Neural cell (in vitro differentiated cells): ENCODE measurements at regions not wholly inside any gene's neighbourhood (a gene's known extent, or its start where the extent isn't known, plus 50 kb on each side); places are given as distances from the start of the nearest gene placed in this dataset.

Experiments
- H2AFZ ChIP-seq: fragments of 200-600, 300-800 bp; sonication (generic), shearing (Covaris generic); 2 replicates; pipeline ENCODE4 v1.6.0; 2014; ENCODE audit warnings: low read depth, mild to moderate bottlenecking, antibody characterized with exemption, low read length, moderate library complexity
- H3F3A ChIP-seq: fragments of 200-600 bp; shearing (Covaris generic); 2 replicates; pipeline ENCODE4 v1.6.1; 2016; ENCODE audit warnings: mild to moderate bottlenecking, moderate library complexity, mixed read lengths, antibody characterized with exemption, low read length; ENCODE audit not compliant: insufficient read depth, poor library complexity, severe bottlenecking
- H3K27ac ChIP-seq: fragments of 200-600, 300-800 bp; sonication (generic), shearing (Covaris generic); 2 replicates; pipeline ENCODE4 v1.5.1; 2014; ENCODE audit warnings: mild to moderate bottlenecking, low read length, moderate library complexity
- H3K27me3 ChIP-seq: fragments of 300-800, 200-600 bp; sonication (generic), shearing (Covaris generic); 2 replicates; pipeline ENCODE4 v1.6.0; 2014; ENCODE audit warnings: mild to moderate bottlenecking, low read depth, low read length, moderate library complexity; ENCODE audit not compliant: insufficient read depth
- H3K36me3 ChIP-seq: fragments of 300-800, 200-600 bp; sonication (generic), shearing (Covaris generic); 2 replicates; pipeline ENCODE4 v1.5.1; 2014; ENCODE audit warnings: mild to moderate bottlenecking, antibody characterized with exemption, low read length, moderate library complexity; ENCODE audit not compliant: insufficient read depth
- H3K4me2 ChIP-seq: fragments of 300-800, 200-600 bp; sonication (generic), shearing (Covaris generic); 2 replicates; pipeline ENCODE4 v1.6.0; 2014; ENCODE audit warnings: mild to moderate bottlenecking, low read length
- H3K4me3 ChIP-seq: fragments of 300-800, 200-600 bp; sonication (generic), shearing (Covaris generic); 2 replicates; pipeline ENCODE4 v1.5.1; 2014; ENCODE audit warnings: mild to moderate bottlenecking, low read length, moderate library complexity
- H3K79me2 ChIP-seq: fragments of 200-600 bp; shearing (Covaris generic); replicated peaks from 2 replicates; pipeline ENCODE4 v1.6.0; 2014; ENCODE audit warnings: mild to moderate bottlenecking, low read length, moderate library complexity; ENCODE audit not compliant: insufficient read depth
- H3K9ac ChIP-seq: fragments of 300-800, 200-600 bp; sonication (generic), shearing (Covaris generic); 2 replicates; pipeline ENCODE4 v1.6.1; 2016; ENCODE audit warnings: mild to moderate bottlenecking, low read length, mixed read lengths
- H3K9me2 ChIP-seq: fragments of 200-600 bp; shearing (Covaris generic); 2 replicates; pipeline ENCODE4 v1.6.1; 2016; ENCODE audit warnings: mild to moderate bottlenecking, low read length, mixed read lengths; ENCODE audit not compliant: insufficient read depth
- H3K9me3 ChIP-seq: fragments of 200-600, 300-800 bp; sonication (generic), shearing (Covaris generic); 2 replicates; pipeline ENCODE4 v1.6.1; 2016; ENCODE audit warnings: mild to moderate bottlenecking, mixed run types, low read length, moderate library complexity, mixed read lengths
- H4K20me1 ChIP-seq: fragments of 200-600 bp; shearing (Covaris generic); 2 replicates; pipeline ENCODE4 v1.6.1; 2016; ENCODE audit warnings: mild to moderate bottlenecking, mixed run types; ENCODE audit not compliant: insufficient read depth
- CTCF ChIP-seq: fragments of 450-650 bp; IDR thresholded peaks from 2 replicates; pipeline ENCODE4 v1.5.1; 2014; ENCODE audit warnings: antibody characterized with exemption, mild to moderate bottlenecking, moderate library complexity; ENCODE audit not compliant: poor library complexity, severe bottlenecking
- EP300 ChIP-seq: fragments of 450-650 bp; conservative IDR thresholded peaks from 2 replicates; pipeline ENCODE4 v1.6.1; 2014; ENCODE audit warnings: antibody characterized with exemption, mild to moderate bottlenecking, moderate library complexity; ENCODE audit not compliant: poor library complexity, severe bottlenecking
- EZH2 ChIP-seq: fragments of 200-600, 300-800 bp; shearing (Covaris generic), sonication (generic); IDR thresholded peaks from 2 replicates; pipeline ENCODE4 v1.6.1; 2014; ENCODE audit warnings: antibody characterized with exemption, low read length, borderline replicate concordance, mild to moderate bottlenecking; ENCODE audit not compliant: insufficient read depth, poor library complexity, severe bottlenecking
- MXI1 ChIP-seq: fragments of 450-650 bp; conservative IDR thresholded peaks from 2 replicates; pipeline ENCODE4 v1.6.1; 2014; ENCODE audit warnings: antibody characterized with exemption, mild to moderate bottlenecking; ENCODE audit not compliant: poor library complexity, severe bottlenecking
- POLR2AphosphoS5 ChIP-seq: IDR thresholded peaks from 2 replicates; pipeline ENCODE4 v1.6.1; 2012
- RAD21 ChIP-seq: fragments of 450-650 bp; conservative IDR thresholded peaks from 2 replicates; pipeline ENCODE4 v1.6.1; 2014; ENCODE audit warnings: antibody characterized with exemption, mild to moderate bottlenecking, moderate library complexity
- REST ChIP-seq: IDR thresholded peaks from 2 replicates; pipeline ENCODE4 v1.6.1; 2012; ENCODE audit warnings: borderline replicate concordance
- SMC3 ChIP-seq: fragments of 450-650 bp; conservative IDR thresholded peaks from 2 replicates; pipeline ENCODE4 v1.6.1; 2014; ENCODE audit warnings: antibody characterized with exemption, mild to moderate bottlenecking, moderate library complexity; ENCODE audit not compliant: poor library complexity
- TAF1 ChIP-seq: IDR thresholded peaks from 2 replicates; pipeline ENCODE4 v1.6.1; 2012; ENCODE audit warnings: low read depth

- no peak for TF ChIP-seq TAF1
- no peak for TF ChIP-seq POLR2AphosphoS5
- TF ChIP-seq EZH2, result no peak
- H3K4me2 ChIP-seq, result no peak overlapping the region
Observed at GRCh38 chr5:14003936-14004335, 59.4 kb upstream of the DNAH5 start.

GRCh38 chr5:14003513-14003912 lies 59.0 kb upstream of the DNAH5 start:
- no peak for TF ChIP-seq CTCF
- Histone ChIP-seq H3K9ac (no peak overlapping the region), H2AFZ (no peak overlapping the region), H3K9me2 (no peaks in the 10 kb centered on the region), H3K9me3 (no peaks in the 10 kb centered on the region), H3F3A (no peaks in the 10 kb centered on the region), H3K4me2 (no peak overlapping the region), H3K27me3 (no peaks in the 10 kb centered on the region), H4K20me1 (no peaks in the 10 kb centered on the region), H3K36me3 (no peaks in the 10 kb centered on the region), H3K4me3 (no peak overlapping the region), H3K27ac (no peak overlapping the region), H3K79me2 (no peaks in the 10 kb centered on the region)

More at GRCh38 chr5:14003936-14004335, 59.4 kb upstream of the DNAH5 start:
- Histone ChIP-seq H2AFZ (no peak overlapping the region), H3K4me3 (no peak overlapping the region), H3K79me2 (no peaks in the 10 kb centered on the region), H3K27ac (no peak overlapping the region), H3K9me3 (no peaks in the 10 kb centered on the region), H4K20me1 (no peaks in the 10 kb centered on the region), H3F3A (no peaks in the 10 kb centered on the region), H3K36me3 (no peaks in the 10 kb centered on the region), H3K9me2 (no peaks in the 10 kb centered on the region), H3K27me3 (no peaks in the 10 kb centered on the region), H3K9ac (no peak overlapping the region)

- TF ChIP-seq SMC3, result no peak
- no peak for TF ChIP-seq EP300
- Histone ChIP-seq H3K27me3 (no peaks in the 10 kb centered on the region), H3K36me3 (no peaks in the 10 kb centered on the region)
Observed at GRCh38 chr5:13998254-13998653, 53.8 kb upstream of the DNAH5 start.

GRCh38 chr5:13997514-13997913 lies 53.0 kb upstream of the DNAH5 start:
- Histone ChIP-seq H4K20me1 (no peaks in the 10 kb centered on the region), H3K36me3 (no peaks in the 10 kb centered on the region), H3K9me3 (no peaks in the 10 kb centered on the region), H3F3A (no peaks in the 10 kb centered on the region), H3K79me2 (no peaks in the 10 kb centered on the region), H3K27ac (no peak overlapping the region), H3K9me2 (no peaks in the 10 kb centered on the region), H3K4me3 (no peak overlapping the region), H3K4me2 (no peak overlapping the region), H2AFZ (no peak overlapping the region), H3K9ac (no peak overlapping the region), H3K27me3 (no peaks in the 10 kb centered on the region)
- no peak for TF ChIP-seq MXI1
- no peak for TF ChIP-seq CTCF
- TF ChIP-seq SMC3, result no peak
- no peak for TF ChIP-seq EZH2
- TF ChIP-seq EP300, result no peak
- no peak for TF ChIP-seq POLR2AphosphoS5
- TF ChIP-seq REST, result no peak
- no peak for TF ChIP-seq TAF1
- no peak for TF ChIP-seq RAD21

More at GRCh38 chr5:13998254-13998653, 53.8 kb upstream of the DNAH5 start:
- Histone ChIP-seq H4K20me1 (no peaks in the 10 kb centered on the region), H3F3A (no peaks in the 10 kb centered on the region), H2AFZ (no peak overlapping the region), H3K4me3 (no peak overlapping the region), H3K4me2 (no peak overlapping the region), H3K9me3 (no peaks in the 10 kb centered on the region), H3K9ac (no peak overlapping the region), H3K9me2 (no peaks in the 10 kb centered on the region), H3K27ac (no peak overlapping the region), H3K79me2 (no peaks in the 10 kb centered on the region)
